GM12878 (cell line): ENCODE measurements at regions not wholly inside any gene's neighbourhood (a gene's known extent, or its start where the extent isn't known, plus 50 kb on each side); places are given as distances from the start of the nearest gene placed in this dataset.
A peak's percentile ranks its signal among the peaks of the same experiment; 100 is the strongest.

Experiments
- CUX1 ChIP-seq: IDR thresholded peaks from 2 replicates; pipeline ENCODE4 v1.6.1; 2012; ENCODE audit warnings: improper control_type of control experiment, low read depth, low read length; ENCODE audit not compliant: insufficient replicate concordance
- DPF2 ChIP-seq: fragments of 450-650 bp; IDR thresholded peaks from 2 replicates; pipeline ENCODE4 v1.6.1; 2017; ENCODE audit warnings: mild to moderate bottlenecking
- IKZF2 ChIP-seq, 2 experiments: fragments of 450-650 bp; IDR thresholded peaks; 2 replicates each; pipeline ENCODE4 v1.6.1; 2017; ENCODE audit warnings: mild to moderate bottlenecking in 2 of 2, moderate library complexity in 2 of 2
- RELB ChIP-seq: fragments of 450-650 bp; IDR thresholded peaks from 2 replicates; pipeline ENCODE4 v1.6.1; 2017; ENCODE audit warnings: low read depth, mild to moderate bottlenecking, moderate library complexity
- TAF1 ChIP-seq: IDR thresholded peaks from 2 replicates; pipeline ENCODE4 v1.6.1; 2011; ENCODE audit warnings: mild to moderate bottlenecking, low read depth, low read length, borderline replicate concordance
- TARDBP ChIP-seq: IDR thresholded peaks from 2 replicates; pipeline ENCODE4 v1.6.1; 2016; ENCODE audit warnings: borderline replicate concordance

DNA sequence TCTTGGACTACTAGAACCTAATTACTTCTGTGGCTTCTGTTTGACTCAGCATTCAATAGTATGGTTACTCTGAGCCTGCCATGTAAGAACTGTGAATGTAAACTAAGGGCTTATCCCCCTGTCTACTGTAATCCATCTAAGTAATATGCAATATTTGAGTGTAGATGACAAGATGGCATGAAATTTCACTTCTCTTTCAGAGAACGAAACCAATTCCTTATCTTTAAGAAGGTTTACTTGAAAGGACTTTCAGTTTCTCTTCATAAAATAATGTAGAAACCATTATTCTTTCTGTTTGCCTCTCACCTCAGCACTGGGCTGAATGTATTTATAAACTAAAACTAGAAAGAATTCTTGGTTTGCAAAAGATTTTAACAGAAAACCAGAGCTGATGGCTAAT is 60.4 kb upstream of the ARID2 start (continued):
- TF ChIP-seq CUX1, result no peak
- peak; percentile 57 to 70; a peak in 3 of 4 replicates for TF ChIP-seq IKZF2 (IDR thresholded peaks at IDR 0.05)
- TF ChIP-seq TAF1, result no peak
- TF ChIP-seq DPF2, result 0 out of 2 replicates have a peak, but pooled peaks have one; percentile 39
- no peak for TF ChIP-seq TARDBP
- no peak for TF ChIP-seq RELB
